GM21526 (cell line): ENCODE measurements at regions not wholly inside any gene's neighbourhood (a gene's known extent, or its start where the extent isn't known, plus 50 kb on each side); places are given as distances from the start of the nearest gene placed in this dataset.
"Not testable (repeated sequence)": the region's sequence is repeated elsewhere in the genome, so short reads cannot be mapped to it uniquely, and the experiment has no call there.

Experiments used
- ATAC-seq: cut with Tn5 transposase; IDR thresholded peaks from one replicate; pipeline ENCODE4 v1.9.1; 2021; ENCODE audit warnings: moderate library complexity; ENCODE audit not compliant: unreplicated experiment, low FRiP score

DNA sequence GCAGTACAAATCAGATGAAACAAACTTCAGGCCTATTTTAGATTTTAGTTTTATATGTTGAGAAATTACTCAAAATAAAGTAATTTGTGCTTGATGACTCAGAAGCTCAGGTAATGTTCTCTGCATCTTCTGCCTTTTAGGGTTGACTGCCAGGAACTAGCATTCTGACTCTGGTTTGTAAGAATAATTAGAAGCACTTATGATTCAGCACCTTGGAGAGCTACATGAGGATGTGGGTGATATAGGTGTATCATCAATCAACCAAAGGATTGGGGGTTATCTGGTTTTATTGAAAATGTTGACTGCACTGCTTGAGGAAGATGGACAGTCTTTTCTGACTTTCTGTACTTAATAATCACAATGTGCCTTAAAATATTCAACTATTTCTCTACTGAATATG, 118.7 kb upstream of the SGCD start:
- no peak for ATAC-seq

DNA sequence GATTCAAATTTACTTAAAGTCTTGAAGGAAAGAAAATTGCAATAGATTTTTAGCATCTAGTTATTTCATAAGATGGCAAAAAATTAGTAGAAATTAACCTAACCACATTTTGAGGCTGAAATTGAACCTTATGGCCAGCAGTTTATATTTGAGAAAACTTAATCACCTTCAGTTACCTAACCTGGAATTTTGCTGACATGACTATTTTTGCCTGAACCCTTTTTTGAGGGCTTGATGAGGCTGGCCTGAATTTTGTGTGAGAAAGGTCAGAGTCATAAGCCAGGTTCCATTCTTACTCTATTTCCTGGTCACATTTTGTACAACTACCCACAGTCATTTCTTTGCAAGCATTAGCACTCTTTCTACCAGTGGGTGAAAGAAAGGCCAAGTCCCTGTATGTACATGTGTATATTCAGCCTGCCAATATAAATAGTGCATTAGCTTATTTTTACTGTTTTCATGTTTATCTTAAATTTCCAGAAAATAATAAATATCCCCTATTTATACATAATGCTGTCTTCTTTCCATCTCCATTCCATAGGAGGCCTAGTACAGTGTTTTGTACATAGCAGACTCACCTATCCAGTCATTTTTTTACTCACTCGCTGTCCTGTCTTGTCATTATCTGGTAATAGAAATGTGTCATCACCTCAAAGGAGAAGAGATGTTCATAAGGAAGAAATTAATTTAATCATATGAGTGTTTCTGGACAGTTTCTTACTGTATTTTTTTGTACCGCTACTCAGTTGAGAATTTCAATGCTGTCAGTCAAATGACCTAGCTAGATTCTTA, 108.4 kb upstream of the SGCD start:
- no peak for ATAC-seq

DNA sequence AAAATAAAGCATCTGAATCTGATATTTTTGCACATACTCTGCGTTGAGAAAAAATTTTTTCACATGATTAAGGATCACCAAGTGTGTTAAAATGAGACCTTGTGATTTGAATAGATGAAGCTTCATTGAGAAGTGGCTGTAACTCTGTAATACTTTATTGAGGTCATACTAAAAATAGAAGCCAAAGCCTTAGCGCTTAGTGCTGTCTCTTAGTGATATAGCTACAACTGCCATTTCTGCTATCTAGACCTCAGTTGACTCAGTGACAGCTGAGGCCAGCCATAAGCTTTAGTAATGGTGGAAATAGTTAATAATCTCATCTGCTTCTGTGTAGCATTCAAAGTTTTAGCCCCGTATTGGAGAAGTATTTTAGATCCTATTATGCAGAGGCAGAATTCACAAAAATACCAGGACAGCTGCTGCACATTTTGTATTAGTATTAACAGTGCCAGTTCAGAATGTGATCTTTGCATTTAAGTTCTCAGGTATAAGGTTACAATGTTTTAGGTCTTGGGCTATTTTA, 107.4 kb upstream of the SGCD start:
- no peak for ATAC-seq

DNA sequence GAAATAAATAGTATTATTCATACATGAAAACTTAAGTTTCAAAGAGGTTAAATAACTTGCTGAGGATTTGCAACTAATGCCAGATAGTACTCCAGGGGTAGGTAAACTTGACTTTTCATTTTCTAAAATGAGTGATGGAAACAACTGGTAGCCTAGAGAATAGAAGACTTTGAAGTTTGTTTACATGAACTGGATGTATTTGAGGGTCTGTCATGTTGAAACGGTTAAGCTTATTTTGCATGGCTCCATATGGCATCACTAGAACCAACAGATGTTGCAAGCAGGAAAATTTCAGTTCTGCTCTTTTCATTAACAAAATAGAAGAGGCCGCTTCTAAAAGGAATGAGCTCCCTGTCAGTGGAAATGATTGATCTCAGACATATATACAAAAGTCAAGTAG, 105.1 kb upstream of the SGCD start:
- no peak for ATAC-seq

DNA sequence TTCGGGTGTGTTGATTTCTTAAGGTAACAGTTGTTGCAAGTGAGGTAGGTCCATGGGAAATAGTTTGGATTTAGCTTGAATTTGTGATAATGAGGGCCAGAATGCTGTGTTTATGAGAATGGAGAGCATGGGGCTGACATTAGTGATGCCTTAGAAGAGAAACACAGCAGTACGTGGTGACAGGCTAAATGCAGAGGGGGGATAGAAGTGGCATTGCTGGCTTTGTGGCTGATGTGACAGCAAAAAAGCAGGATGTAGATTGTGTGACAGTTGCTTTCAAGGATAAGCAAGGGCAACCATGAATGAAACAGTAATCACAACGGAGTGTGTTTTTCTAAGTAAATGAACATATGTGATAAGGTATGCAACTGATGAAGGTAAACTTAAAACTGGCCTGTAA, 103.4 kb upstream of the SGCD start:
- ATAC-seq, result no peak

DNA sequence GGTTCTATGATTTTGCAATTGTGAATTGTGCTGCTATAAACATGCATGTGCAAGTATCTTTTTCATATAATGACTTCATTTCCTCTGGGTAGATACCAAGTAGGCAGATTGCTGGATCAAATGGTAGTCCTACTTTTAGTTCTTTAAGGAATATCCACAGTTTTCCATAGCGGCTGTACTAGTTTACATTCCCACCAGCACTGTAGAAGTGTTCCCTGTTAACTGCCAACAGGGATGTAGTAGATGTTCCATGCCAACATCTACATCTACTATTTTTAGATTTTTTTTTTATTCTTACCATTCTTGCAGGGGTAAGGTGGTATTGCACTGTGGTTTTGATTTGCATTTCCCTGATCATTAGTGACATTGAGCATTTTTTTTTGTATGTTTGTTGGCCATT, 100.5 kb upstream of the SGCD start:
- ATAC-seq, result not testable (repeated sequence)

DNA sequence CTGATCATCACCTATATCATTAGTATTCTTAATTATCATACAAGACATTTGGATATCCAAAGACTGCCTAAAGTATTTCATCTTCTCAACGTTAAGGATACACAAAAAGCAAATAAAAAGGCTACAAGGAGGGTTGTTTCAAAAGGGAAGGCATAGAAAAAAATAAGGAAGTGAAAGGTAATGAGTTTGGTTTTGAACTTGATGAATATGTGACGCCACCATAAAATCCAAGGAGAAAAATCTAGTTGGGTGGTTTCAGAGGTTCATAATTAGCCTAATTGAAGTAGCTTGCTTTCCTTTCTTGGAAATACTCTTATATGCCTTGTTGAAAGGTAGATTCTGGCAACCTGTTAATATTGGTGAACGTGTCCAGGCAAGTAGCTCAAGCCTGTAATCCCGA, 96.1 kb upstream of the SGCD start:
- no peak for ATAC-seq

DNA sequence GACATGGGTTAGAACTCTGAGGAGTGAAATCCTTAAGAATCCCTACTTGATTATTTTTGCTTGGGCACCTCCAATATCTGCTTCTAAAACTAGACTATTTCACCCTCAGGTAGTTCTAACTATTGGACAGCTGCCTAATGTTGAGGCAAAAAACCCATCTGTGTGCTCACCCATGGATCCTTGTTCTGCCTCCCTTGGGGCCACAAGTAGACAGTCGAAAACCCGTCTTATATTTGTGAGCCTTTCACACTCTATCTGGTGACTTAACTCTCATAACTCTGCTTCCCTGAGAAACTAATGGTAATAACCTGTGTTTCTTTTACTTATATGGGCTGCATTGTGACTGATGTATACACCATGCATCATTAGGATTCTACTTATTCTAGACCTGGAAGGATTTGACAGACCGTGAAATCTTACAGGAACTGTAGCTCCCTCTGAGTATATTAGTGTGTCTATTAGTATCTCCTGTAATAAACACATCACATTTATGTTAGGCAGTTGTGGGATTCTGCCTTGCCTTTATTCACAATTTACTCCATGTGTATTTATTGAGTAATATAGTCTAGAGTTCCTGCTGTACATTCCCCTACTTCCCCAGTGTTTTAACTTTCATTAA, 94.6 kb upstream of the SGCD start:
- ATAC-seq, result no peak

DNA sequence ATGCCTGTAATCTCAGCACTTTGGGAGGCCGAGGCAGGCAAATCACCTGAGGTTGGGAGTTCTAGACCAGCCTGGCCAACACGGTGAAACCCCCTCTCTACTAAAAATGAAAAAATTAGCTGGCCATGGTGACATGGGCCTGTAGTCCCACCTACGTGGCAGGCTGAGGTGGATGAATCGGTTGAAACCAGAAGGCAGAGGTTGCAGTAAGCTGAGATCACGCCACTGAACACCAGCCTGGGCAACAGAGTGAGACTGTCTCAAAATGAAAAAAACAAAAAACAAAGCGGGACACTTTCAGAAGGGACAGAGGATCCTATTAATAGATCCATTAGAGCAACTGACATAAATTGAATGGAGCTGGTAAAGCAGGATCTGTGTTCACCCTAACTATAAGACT, 89.6 kb upstream of the SGCD start:
- ATAC-seq, result no peak

DNA sequence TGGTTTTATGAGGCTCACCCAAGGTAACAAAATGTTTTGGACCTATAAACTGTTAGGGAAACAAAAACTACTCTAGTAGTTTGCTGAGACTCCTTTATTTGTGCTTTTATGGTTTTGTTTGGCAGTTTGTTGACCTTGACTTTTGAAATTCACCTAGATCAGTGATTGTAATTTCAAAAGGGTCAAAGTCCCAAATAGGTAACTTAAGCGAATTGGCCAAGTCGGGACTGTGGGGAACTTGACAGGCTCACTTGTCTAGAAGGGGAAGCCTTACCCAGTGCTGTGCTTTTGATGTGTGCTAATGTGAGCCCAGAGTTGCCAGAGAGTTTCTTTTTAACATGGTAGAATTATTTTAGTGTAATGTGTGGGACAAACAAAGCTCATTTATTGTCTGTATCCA, 87.2 kb upstream of the SGCD start:
- ATAC-seq, result no peak

DNA sequence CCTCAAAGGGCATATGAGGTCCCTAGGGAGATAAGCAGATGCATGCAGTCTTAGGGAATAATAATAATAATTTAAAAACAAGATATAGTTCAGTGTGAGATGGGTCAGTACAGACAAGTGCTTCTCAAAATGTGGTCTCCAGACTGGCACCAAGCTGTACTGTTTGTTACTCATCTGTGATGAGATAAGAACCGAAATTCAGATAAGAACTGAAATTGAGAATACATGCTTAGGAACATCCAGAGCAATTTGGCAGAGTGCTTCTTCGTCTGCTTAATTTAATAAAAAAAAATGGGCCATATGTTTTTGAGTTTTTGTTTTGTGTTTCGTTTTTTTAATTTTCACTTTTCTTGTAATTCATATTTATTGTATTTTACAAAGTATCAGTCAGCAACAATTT, 86.5 kb upstream of the SGCD start:
- ATAC-seq, result no peak

DNA sequence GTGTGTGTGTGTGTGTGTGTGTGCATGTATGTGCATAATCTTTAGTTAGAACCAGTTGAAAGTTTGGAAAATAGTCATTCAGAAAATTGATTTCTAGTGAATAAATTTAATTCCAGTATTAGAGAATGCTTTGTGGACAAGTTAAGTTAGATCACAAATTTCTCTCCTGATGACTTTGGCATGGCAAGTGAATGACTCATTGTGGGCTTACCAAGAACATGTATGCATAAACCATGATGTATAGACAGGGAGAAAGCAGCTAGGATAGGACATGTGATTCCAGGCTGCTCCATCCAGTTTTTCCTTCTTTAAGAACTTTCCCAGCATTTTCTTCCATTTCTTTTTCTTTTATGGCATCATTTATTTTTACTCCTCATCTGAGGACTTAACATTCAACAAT, 85.7 kb upstream of the SGCD start:
- ATAC-seq, result no peak

DNA sequence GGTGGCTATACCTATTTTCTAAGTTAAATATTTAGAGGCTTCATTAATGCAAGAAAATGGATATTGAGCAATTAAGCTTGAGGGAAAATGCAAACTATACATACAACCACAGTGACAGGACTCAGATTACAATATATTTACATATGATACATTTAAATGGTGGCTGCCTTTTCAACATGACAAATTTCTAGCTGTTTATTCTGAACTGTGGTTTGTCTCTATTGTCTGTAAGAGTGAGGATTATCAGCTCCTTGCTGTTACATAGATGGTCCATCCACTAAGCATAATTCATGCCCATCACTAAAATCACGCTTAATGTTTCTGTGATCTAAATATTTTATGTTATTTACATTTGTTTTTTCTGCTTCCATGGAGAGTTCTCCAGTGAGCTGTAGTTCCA, 81.1 kb upstream of the SGCD start:
- no peak for ATAC-seq

DNA sequence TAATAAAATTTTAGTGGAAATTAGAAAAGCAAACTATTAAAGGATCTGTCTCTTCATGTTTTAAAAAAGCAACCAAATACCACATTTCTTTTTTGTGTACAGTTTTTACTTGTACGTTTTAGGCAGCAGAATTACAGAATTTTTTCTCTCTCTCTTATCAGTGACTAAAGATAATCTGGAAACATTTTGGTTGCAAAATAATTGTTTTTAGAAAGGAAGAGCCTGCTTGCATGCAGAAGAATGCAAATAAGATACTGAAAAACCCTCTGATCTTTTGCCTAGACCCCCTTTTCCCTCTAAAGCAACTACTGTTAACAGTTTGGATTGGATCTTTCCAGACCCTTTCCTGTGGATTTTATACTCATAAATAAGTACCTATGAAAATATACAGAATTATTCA, 75.9 kb upstream of the SGCD start:
- no peak for ATAC-seq

DNA sequence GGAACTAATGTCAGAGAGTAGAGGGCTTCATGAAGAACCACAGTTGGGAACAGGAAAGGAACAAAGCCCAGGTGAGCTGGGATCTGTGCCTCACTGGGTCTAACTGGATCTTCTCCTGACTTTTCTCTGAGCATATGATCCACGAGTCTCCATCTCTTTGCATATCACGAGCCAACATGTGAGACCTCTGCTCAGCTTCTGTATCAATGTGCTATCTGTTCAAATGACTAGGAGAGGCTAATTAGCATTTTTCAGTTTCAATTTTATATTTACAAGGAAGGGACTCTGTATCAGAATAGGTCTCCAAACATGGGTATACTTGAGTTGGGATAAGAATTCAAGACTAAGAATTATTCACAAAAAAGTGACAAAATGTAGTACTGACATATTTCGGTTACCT, 73.8 kb upstream of the SGCD start:
- ATAC-seq, result no peak

DNA sequence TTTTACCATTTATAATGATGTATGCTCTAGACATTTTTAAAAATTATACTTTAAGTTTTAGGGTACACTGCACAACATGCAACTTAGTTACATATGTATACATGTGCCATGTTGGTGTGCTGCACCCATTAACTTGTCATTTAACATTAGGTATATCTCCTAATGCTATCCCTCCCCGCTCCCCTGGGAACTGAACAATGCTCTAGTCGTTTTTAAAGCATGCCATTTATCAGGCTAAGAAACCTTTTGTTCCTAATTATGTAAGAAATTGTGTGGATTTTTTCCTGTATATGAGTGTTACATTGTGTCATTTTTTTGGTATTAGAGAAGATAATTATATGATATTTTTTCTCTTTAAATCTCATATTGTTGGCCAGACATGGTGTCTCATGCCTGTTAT, 72.8 kb upstream of the SGCD start:
- no peak for ATAC-seq

DNA sequence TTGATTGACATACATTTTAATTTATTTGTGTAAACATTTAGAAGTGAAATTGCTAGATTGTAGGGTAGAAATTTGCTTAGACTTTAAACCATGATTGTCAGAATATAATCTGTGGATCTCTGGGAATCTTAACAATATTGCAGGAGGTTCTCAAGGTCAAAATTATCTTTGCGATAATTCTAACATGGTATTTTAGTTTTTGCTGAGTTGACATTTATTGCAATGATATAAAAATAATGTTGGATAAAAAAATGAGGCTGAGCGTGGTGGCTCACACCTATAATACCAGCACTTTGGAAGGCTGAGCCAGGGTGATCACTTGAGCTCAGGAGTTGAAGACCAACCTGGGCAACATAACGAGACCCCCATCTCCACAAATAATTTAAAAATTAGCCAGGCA, 70.3 kb upstream of the SGCD start:
- no peak for ATAC-seq

DNA sequence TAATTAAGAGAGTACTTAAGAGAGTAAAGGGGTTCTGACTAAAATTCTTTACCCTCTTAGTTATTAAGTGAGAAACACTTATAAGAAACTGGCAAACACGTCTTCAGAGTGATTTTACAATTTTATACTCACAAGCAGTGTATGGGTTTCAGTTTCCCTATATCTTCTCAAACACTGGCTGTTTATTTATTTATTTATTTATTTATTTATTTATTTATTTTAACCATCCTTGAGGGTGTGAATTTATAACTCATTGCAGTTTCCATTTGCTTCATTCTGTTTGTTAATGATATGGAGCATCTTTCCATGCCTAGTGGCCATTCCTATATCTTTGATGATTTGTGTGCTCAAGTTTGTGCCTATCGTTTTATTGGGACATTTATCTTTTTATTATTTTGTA, 68.0 kb upstream of the SGCD start:
- ATAC-seq, result no peak

DNA sequence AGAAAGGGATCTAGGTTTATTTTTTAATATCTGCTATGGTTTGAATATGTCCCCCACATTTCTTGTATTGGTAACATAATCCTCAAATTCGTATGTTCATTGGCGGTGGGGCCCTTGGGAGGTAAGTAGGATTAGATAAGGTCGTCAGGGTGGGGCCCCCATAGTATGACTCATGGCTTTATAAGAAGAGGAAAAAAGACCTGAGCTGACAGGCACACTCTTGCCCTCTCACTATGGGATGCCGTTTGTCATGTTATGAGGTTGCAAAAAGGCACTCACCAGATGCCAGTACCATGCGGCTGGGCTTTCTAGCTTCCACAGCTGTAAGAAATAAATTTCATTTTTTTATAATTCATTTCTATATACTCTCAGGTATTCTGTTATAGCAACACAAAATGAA, 67.3 kb upstream of the SGCD start:
- ATAC-seq, result no peak

DNA sequence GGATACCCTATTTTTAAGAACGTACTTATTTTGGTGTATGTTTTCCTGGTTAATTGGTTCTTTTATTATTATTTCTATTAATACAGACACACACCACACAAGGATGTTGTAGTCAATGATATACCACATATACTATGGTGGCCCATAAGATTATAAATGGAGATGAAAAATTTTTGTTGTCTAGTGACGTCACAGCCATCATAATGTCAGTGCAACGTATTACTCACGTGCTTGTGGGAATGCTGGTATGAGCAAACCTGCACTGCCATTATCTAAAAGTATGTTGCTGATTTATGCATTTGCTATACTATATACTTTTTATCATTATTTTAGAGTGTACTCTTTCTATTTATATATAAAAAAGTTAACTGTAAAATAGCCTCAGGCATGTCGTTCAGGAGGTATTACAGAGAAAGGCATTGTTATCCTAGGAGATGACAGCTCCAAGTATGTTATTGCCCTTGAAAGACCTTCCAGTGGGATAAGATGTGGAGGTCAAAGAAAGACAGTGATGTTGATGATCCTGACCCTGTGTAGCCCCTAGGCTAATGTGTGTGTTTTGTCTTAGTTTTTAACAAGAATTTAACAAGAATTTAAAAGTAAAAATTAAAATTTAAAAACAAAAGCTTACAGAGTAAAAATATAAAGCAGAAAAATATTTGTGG, 65.6 kb upstream of the SGCD start:
- ATAC-seq, result no peak

DNA sequence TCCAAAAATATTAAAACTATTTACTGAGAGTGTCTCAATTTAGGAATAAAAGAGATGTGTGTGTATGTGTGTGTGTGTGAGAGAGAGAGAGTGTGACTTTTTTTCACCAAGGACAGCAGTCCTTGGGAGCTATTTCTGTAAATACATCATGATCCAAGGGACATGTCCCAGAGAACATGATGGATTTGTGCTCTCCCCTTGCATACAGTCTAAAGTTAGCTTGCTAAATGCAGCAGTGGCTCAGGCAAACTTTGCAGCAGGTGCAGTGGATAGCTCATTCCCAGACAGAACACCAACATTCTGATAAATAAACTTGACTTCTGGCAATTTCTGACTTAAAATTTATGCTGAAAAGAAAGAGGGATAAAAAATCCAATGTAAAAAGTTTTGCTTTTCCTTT, 55.4 kb upstream of the SGCD start:
- no peak for ATAC-seq

DNA sequence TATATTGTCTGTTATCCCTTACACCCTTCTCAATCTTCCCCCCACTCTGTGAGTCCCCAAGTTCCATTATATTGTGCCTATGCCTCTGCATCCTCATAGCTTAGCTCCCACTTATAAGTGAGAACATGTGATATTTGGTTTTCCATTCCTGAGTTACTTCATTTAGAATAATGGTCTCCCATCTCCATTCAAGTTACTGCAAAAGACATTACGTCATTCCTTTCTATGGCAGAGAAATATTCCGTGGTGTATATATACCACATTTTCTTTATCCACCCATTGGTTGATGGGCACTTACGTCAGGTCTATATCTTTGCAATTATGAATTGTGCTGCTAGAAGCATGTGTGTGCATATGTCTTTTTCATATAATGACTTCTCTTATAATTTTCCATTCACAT, 54.8 kb upstream of the SGCD start:
- ATAC-seq, result no peak
